Fibroblast of villous mesenchyme (primary cell): ENCODE measurements at regions not wholly inside any gene's neighbourhood (a gene's known extent, or its start where the extent isn't known, plus 50 kb on each side); places are given as distances from the start of the nearest gene placed in this dataset.

Experiments used
- DNase-seq: peaks from one replicate; pipeline ENCODE4 v3.0.0-alpha.2; 2010; ENCODE audit warnings: low read depth
- H3K4me3 ChIP-seq: 2 replicates; pipeline ENCODE4 v1.5.1; 2011; ENCODE audit warnings: low read depth, mild to moderate bottlenecking, low read length
- TF ChIP-seq, protein P1 (sequence below): IDR thresholded peaks from 2 replicates; pipeline ENCODE4 v1.5.1; 2012; ENCODE audit warnings: low read depth, mild to moderate bottlenecking, low read length; ENCODE audit not compliant: insufficient read depth

DNA sequence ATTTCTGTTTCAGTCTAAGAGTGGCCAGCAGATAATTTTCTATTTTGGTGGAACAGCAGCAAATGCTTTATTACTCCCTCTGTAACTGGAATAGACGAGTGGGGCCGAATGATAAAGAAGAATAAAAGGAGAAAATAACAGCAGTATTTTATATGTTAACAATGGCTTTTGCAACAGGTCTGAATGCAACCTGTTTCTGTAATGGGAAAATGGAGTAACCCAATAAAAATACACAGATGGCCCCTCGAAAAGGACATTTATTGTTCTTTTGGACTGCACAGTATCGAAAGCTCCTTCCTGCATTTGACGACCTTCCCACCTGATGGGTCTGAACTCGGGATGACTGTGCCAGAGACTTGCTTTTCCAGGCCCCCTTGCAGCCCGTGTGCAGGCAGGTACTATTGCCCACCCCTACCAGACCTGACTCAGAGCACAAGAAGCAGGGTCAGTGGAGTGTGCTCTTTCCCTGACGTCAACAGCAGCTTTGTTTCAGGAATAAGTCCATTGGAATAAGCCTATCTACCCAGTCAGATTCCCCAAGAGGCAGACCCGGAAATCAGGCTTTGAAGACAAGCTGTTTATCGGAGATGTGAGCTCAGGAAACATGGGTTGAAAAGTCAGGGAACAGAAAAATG, 306.5 kb upstream of the NEBL start:
- TF ChIP-seq, protein P1, sequence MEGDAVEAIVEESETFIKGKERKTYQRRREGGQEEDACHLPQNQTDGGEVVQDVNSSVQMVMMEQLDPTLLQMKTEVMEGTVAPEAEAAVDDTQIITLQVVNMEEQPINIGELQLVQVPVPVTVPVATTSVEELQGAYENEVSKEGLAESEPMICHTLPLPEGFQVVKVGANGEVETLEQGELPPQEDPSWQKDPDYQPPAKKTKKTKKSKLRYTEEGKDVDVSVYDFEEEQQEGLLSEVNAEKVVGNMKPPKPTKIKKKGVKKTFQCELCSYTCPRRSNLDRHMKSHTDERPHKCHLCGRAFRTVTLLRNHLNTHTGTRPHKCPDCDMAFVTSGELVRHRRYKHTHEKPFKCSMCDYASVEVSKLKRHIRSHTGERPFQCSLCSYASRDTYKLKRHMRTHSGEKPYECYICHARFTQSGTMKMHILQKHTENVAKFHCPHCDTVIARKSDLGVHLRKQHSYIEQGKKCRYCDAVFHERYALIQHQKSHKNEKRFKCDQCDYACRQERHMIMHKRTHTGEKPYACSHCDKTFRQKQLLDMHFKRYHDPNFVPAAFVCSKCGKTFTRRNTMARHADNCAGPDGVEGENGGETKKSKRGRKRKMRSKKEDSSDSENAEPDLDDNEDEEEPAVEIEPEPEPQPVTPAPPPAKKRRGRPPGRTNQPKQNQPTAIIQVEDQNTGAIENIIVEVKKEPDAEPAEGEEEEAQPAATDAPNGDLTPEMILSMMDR, result no peak
- H3K4me3 ChIP-seq, result no peak overlapping the region
- no peak for DNase-seq

GRCh38 chr10:21202776-21203462, 305.8 kb upstream of the NEBL start:
- no peak overlapping the region for H3K4me3 ChIP-seq
- TF ChIP-seq, protein P1, result no peak
- no peak for DNase-seq

DNA sequence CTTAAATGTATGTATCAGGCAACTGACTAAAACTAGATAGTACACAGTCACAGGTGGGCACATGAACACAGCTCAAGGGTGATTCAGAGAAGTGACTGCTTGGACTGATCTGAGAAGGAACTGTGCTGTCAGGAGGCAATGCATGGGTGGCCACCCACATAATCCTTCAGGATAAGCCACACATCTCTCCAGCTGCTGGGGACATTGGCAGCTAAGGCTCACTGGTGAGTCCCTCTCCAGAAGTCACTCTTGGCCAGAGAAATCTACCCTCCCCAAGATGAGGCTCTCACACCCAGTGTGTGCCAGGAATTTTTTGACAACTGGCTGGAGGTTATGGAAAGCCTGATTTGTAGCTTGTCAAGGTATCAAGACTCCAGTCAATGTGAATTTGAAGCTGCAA, 302.4 kb upstream of the NEBL start:
- TF ChIP-seq, protein P1, result no peak
- H3K4me3 ChIP-seq, result no peak overlapping the region
- no peak for DNase-seq

- TF ChIP-seq, protein P1, result no peak
- H3K4me3 ChIP-seq, result no peak overlapping the region
- DNase-seq, result no peak
Observed at GRCh38 chr10:21197838-21198237, 300.7 kb upstream of the NEBL start.

DNA sequence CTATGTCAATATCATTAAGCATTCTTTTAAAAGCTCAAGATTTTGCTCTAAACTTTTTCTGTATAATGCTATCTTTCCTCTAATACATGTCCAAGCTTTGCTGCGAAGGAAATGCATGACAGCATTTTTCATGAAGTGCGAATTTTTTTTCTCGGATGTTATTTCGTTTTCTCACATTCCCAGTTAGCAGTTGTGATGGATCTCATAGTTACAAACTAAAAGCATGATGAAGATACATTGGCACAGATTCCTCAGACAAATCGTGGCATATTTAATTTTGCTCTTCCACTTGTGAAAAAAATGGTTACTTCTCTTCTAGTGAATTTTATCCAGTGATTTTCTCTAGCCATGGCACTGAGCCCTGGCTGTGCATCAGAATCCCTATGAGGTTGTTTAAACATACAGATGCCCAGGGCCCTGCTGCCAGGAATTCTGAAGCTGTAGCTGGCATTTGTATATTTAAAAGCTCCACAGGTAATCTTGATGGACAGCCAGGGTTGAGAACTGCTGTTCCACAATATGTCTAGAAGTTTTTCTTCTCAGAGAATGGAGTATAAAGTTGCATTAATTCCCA, 299.8 kb upstream of the NEBL start:
- no peak overlapping the region for H3K4me3 ChIP-seq
- no peak for DNase-seq
- TF ChIP-seq, protein P1, result no peak

GRCh38 chr10:21195252-21195651, 298.1 kb upstream of the NEBL start:
- TF ChIP-seq, protein P1, result no peak
- no peak overlapping the region for H3K4me3 ChIP-seq
- no peak for DNase-seq
